ENCODE measurements at regions not wholly inside any gene's neighbourhood (a gene's known extent, or its start where the extent isn't known, plus 50 kb on each side); places are given as distances from the start of the nearest gene placed in this dataset.

- Histone ChIP-seq H3K27me3 (ENCODE audit: insufficient read depth, low read length) (peaks cover 5% of the 10 kb centered on the region), H3K36me3 (ENCODE audit: control insufficient read depth in 1 of 2, insufficient read depth in 2 of 2, low read length in 2 of 2) (no peaks in the 10 kb centered on the region), H3K4me2 (ENCODE audit: low read length) (no peak overlapping the region), H3K9me2 (ENCODE audit: insufficient read depth) (no peaks in the 10 kb centered on the region), H3K9me3 (ENCODE audit: control insufficient read depth in 1 of 2, insufficient read depth in 1 of 2, low read depth in 1 of 2, low read length in 2 of 2) (no peaks in the 10 kb centered on the region), H3K9ac (ENCODE audit: low read length) (no peak overlapping the region), H4K20me1 (ENCODE audit: insufficient read depth) (no peaks in the 10 kb centered on the region), H3K79me2 (ENCODE audit: insufficient read depth, low read length) (no peaks in the 10 kb centered on the region), H3K4me1 (ENCODE audit: control insufficient read depth in 1 of 2, insufficient read depth in 2 of 2, low read length in 2 of 2) (no peaks in the 10 kb centered on the region), H3K27ac (ENCODE audit: low read depth, low read length) (no peak overlapping the region), H2AFZ (ENCODE audit: low read depth, low read length, poor library complexity, severe bottlenecking) (no peak overlapping the region), H3K4me3 (replicated peaks in 1 of 2; ENCODE audit: low read depth in 1 of 2, low read length in 2 of 2) (no peak overlapping the region)
- DNase-seq (ENCODE audit: low read depth, low spot score) (no peak), ATAC-seq (no peak)
- intact Hi-C loops (cut with micrococcal nuclease): no loop called here
- TF ChIP-seq RAD21 (IDR thresholded peaks at IDR 0.05; ENCODE audit: low read depth) (no peak), ZFX (IDR thresholded peaks at IDR 0.05) (no peak), MAX (IDR thresholded peaks at IDR 0.05) (no peak), ELF1 (IDR thresholded peaks at IDR 0.05; ENCODE audit: borderline replicate concordance, low read depth) (no peak)
- ChIA-PET POLR2A (no interaction called here), RAD21 (ENCODE audit: low non-redundant PET in 1 of 2, low total read pairs in 2 of 2, uncharacterized antibody in 2 of 2, unreplicated experiment in 2 of 2) (no interaction called here), CTCF (no interaction called here)
- no TSS peak for BruUV-seq (replicated peaks)
Observed at GRCh38 chr1:90162216-90162615, 167.3 kb downstream of the ZNF326 start.

- no peak overlapping the region for H3K9ac ChIP-seq (ENCODE audit: low read length)
- BruUV-seq (replicated peaks): no TSS peak
- no peak overlapping the region for H2AFZ ChIP-seq (ENCODE audit: low read depth, low read length, poor library complexity, severe bottlenecking)
- no peaks in the 10 kb centered on the region for H4K20me1 ChIP-seq (ENCODE audit: insufficient read depth)
- no peak overlapping the region for H3K4me2 ChIP-seq (ENCODE audit: low read length)
- intact Hi-C loops (cut with micrococcal nuclease): no loop called here
- TF ChIP-seq EZH2 (IDR thresholded peaks at IDR 0.05): no peak
- TF ChIP-seq CTCF (IDR thresholded peaks at IDR 0.05 in 2 of 3, conservative IDR thresholded peaks at IDR 0.05 in 1 of 3; ENCODE audit: borderline replicate concordance in 1 of 3, insufficient read depth in 1 of 3, low read depth in 2 of 3, low read length in 2 of 3): no peak
- TF ChIP-seq SIN3A (IDR thresholded peaks at IDR 0.05; ENCODE audit: low read depth): no peak
- no peak for TF ChIP-seq JUND (IDR thresholded peaks at IDR 0.05)
- no peak for TF ChIP-seq ELF1 (IDR thresholded peaks at IDR 0.05; ENCODE audit: borderline replicate concordance, low read depth)
- TF ChIP-seq FOSL1 (IDR thresholded peaks at IDR 0.05; ENCODE audit: low read depth): no peak
- TF ChIP-seq ZFX (IDR thresholded peaks at IDR 0.05): no peak
- TF ChIP-seq ZBTB33 (IDR thresholded peaks at IDR 0.05; ENCODE audit: extremely low read depth, insufficient replicate concordance, low read length): no peak
- no peak for TF ChIP-seq ZNF274 (IDR thresholded peaks at IDR 0.05; ENCODE audit: low read depth, low read length)
- ChIA-PET POLR2A (no interaction called here), CTCF (no interaction called here), RAD21 (ENCODE audit: low non-redundant PET in 1 of 2, low total read pairs in 2 of 2, uncharacterized antibody in 2 of 2, unreplicated experiment in 2 of 2) (no interaction called here)
- H3K27me3 ChIP-seq (ENCODE audit: insufficient read depth, low read length): peaks cover 5% of the 10 kb centered on the region
- no peaks in the 10 kb centered on the region for H3K9me2 ChIP-seq (ENCODE audit: insufficient read depth)
- no peaks in the 10 kb centered on the region for H3K9me3 ChIP-seq (ENCODE audit: control insufficient read depth in 1 of 2, insufficient read depth in 1 of 2, low read depth in 1 of 2, low read length in 2 of 2)
- ATAC-seq (no peak), DNase-seq (ENCODE audit: low read depth, low spot score) (no peak)
- H3K4me1 ChIP-seq (ENCODE audit: control insufficient read depth in 1 of 2, insufficient read depth in 2 of 2, low read length in 2 of 2): no peaks in the 10 kb centered on the region
- H3K36me3 ChIP-seq (ENCODE audit: control insufficient read depth in 1 of 2, insufficient read depth in 2 of 2, low read length in 2 of 2): no peaks in the 10 kb centered on the region
- no peaks in the 10 kb centered on the region for H3K79me2 ChIP-seq (ENCODE audit: insufficient read depth, low read length)
- H3K4me3 ChIP-seq (replicated peaks in 1 of 2; ENCODE audit: low read depth in 1 of 2, low read length in 2 of 2): no peak overlapping the region
- H3K27ac ChIP-seq (ENCODE audit: low read depth, low read length): no peak overlapping the region
Observed at GRCh38 chr1:90161625-90162024, 166.7 kb downstream of the ZNF326 start.
